IPS DF 19.7 (cell line): ENCODE measurements at regions not wholly inside any gene's neighbourhood (a gene's known extent, or its start where the extent isn't known, plus 50 kb on each side); places are given as distances from the start of the nearest gene placed in this dataset.
"Not testable (repeated sequence)": the region's sequence is repeated elsewhere in the genome, so short reads cannot be mapped to it uniquely, and the experiment has no call there.

Experiments
- DNase-seq: peaks from one replicate; pipeline ENCODE4 v3.0.0-alpha.2; 2013; ENCODE audit warnings: low read depth, low spot score

GRCh38 chr5:167363065-167363464, 928.4 kb upstream of the WWC1 start:
- no peak for DNase-seq

DNA sequence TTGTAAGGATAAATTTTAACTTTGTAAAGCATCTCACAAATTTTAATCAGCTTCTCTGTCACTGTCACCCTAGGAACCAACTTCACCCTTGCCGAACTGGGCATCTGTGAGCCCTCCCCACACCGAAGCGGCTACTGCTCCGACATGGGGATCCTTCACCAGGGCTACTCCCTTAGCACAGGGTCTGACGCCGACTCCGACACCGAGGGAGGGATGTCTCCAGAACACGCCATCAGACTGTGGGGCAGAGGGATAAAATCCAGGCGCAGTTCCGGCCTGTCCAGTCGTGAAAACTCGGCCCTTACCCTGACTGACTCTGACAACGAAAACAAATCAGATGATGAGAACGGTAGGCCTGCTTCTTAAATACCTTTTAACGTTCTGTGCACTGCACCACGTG, 916.3 kb upstream of the WWC1 start:
- DNase-seq, result no peak

- no peak for DNase-seq
These were observed 912.3 kb upstream of the WWC1 start for GRCh38 chr5:167378894-167379723.

- no peak for DNase-seq
These were observed 910.0 kb upstream of the WWC1 start for GRCh38 chr5:167381457-167381856.

DNA sequence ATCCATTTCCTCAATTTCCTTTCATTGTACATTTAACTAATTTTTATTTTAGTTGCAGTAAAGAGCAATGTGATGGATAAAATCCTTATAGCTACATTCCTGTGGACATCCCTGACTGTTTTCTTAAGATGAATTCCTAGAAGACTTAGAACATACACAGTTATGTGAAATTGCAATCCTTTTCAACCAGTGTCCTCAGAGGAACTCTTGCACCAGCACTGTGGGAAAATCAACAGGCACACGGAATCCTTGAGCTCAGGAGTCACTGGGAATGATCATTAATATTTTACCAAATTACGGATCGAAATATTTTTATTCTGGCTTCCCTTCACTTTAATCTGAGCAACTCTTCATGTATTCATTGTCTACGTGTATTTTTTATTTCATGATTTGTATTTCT, 901.9 kb upstream of the WWC1 start:
- DNase-seq, result no peak

DNA sequence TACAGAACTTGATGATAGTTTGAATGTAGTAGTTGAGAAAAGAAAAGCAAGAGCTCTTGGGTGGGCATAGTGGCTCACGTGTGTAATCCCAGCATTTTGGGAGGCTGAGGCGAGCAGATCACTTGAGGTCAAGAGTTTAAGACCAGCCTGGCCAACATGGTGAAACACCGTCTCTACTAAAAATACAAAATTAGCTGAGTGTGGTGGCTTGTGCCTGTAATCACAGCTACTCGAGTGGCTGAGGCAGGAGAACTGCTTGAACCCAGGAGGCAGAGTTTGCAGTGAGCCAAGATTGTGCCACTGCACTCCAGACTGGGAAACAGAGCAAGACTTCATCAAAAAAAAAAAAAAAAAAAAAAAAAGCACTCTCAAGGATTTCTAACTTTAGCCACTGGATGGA, 900.2 kb upstream of the WWC1 start:
- not testable (repeated sequence) for DNase-seq

DNA sequence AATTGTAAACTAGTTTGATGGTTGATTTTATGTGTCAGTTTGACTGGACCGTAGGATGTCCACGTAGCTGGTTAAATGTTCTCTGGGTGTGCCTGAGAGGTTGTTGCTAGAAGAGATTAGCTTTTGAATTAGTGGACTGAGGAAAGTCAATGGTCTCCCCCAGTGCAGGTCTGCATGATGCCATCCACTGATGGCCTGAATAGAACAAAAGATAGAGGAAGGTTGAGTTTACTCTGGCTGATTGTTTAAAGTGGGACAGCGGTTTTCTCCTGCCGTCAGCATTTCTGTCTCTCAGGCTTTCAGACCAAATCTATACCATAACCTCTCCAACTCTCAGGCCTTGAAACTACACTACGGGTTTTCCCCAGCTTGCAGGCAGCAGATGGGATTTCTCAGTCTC, 899.2 kb upstream of the WWC1 start:
- no peak for DNase-seq

- DNase-seq, result no peak
These were observed 898.1 kb upstream of the WWC1 start for GRCh38 chr5:167393358-167393757.

- no peak for DNase-seq
These were observed 888.8 kb upstream of the WWC1 start for GRCh38 chr5:167402671-167403070.

- no peak for DNase-seq
These were observed 884.9 kb upstream of the WWC1 start for GRCh38 chr5:167406513-167406912.

DNA sequence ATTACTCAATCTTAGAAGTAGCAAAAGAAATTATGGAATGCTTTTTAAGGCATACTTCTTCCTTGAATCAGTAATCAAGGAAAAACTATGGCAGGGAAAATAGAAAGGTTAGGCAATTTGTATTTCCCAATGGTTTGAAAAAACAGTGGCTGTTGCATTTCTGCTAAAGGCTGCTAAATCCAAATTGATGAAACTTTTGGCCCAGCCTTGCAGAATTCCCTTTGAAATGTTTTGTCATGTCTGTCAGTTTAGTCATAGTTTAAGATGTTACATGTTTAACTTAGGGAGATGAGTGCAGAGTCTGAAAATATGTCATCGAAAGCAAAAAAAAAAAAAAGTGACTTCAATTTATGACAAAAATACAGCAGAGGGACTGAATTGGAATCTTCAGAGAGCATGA, 878.9 kb upstream of the WWC1 start:
- DNase-seq, result no peak

DNA sequence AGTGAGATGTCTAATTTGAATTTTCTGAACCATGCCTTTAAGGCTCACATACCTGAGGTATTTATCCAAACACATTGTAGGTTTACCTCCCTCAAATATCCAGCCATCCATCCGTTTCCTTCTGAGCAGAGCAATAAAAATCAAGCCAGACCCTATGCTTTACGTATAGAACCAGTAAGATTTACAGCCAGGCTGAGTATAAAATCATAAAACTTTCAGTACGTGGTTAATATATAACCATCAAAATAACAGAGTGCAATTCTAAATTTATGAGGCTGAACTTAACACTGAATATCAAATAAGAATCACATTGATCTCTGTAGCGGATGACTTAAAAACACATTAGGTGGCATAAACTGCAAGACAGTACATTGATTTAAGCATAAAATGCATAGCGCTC, 877.9 kb upstream of the WWC1 start:
- DNase-seq, result no peak

- DNase-seq, result no peak
These were observed 876.8 kb upstream of the WWC1 start for GRCh38 chr5:167414611-167415010.

DNA sequence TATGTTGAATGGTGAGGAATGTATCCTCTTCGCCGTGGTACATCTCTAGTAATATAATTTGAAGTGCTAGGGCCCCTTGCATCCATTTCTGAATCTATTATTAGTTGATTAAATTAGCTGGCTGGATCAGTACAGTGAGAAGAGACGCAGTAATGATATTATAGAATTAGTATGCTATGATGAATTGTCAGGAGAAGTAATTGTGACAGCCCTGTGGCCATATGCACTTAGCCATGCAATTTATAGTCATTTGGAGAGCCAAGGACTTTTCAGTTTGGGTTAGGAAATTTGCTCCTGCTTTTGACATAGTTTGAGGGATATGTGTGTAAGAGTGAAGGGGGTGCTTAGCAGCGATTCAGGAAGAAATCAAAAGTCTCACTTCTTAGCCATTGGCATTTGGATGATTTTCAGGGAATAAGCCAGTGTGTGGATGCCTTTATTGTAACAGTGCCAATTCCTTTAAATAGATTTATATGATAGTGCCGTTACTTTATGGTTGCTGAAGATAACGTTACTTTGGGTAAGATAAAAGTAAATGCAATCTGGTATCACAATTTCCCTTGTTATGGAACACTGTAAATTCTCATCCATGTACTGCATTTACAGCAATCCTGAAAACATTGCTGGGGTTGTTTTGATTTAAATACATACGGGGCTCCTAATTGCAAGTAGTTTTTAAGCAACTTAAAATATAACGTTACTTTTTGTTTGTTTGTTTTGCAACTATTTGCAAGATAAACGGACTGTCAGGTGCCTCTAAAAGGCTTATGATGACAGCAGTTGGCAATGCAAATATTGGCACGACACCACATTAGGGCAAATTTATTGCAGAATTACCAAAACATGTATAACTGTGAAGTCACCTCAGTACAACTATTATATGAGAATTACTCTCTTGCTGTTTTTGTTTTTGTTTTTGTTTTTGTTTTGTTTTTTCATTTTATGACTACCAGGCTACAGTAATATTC, 875.4 kb upstream of the WWC1 start:
- no peak for DNase-seq

- no peak for DNase-seq
These were observed 873.8 kb upstream of the WWC1 start for GRCh38 chr5:167417662-167418061.

GRCh38 chr5:167425161-167425560, 866.3 kb upstream of the WWC1 start:
- DNase-seq, result no peak

- no peak for DNase-seq
These were observed 864.9 kb upstream of the WWC1 start for GRCh38 chr5:167426501-167426900.

GRCh38 chr5:167427641-167428040, 863.8 kb upstream of the WWC1 start:
- not testable (repeated sequence) for DNase-seq

- no peak for DNase-seq
These were observed 850.6 kb upstream of the WWC1 start for GRCh38 chr5:167440846-167441245.

GRCh38 chr5:167442922-167443321, 848.5 kb upstream of the WWC1 start:
- DNase-seq, result no peak

DNA sequence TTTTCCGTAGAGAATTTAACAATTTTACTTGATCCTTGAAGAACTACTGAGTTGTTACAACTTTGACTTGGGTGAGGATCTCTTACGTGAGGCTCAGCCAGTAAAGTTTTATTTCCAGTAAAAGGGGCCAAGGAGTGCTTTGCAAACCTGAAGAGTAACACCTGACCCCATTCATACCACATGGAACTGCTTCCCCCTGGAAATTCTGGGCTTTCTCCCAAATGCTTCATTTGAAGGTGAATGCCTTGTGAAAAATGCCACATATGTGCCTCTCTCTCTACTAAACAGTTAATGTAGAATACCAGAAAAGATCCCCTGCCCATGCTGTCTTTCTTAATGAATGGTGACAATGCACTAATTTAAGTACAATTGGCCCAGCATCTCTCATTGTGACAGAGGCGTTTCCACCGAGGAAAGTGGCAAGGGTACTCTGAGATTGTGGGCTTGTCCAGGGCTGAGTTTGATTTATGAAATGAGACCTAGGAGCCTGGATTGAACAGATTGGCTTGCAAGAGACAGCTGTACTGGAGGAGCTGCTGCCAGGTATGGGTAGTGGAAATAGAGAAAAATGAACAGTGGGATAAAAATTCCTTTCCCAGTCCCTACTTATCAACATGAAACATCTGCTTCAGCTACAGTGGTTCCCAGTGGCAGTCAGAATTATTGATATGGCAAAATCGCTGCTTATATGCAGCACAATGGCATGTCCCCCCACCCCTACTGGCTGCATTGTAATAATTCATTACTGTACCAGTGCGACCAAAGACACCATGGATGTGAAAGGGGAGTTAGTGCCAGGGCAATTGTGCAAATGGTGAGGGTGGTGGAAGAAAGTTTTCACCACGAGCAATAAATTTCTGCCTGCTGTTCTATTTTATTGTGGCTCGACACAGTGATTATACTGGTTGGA, 843.7 kb upstream of the WWC1 start:
- no peak for DNase-seq

GRCh38 chr5:167448376-167448775, 843.1 kb upstream of the WWC1 start:
- no peak for DNase-seq
